Type B pancreatic cell (in vitro differentiated cells): ENCODE measurements at regions not wholly inside any gene's neighbourhood (a gene's known extent, or its start where the extent isn't known, plus 50 kb on each side); places are given as distances from the start of the nearest gene placed in this dataset.

Source experiments
- DNase-seq: peaks from one replicate; pipeline ENCODE4 v3.0.0; 2021; ENCODE audit warnings: mixed read lengths; ENCODE audit not compliant: unreplicated experiment; ENCODE audit errors: extremely low spot score
- H3K27ac Mint-ChIP-seq: 2 replicates; pipeline ENCODE4 v1.8.0; 2021; ENCODE audit warnings: mild to moderate bottlenecking, mixed read lengths
- H3K27me3 Mint-ChIP-seq: 2 replicates; pipeline ENCODE4 v1.8.0; 2021; ENCODE audit warnings: mixed read lengths
- H3K36me3 Mint-ChIP-seq: 2 replicates; pipeline ENCODE4 v1.8.0; 2021; ENCODE audit warnings: mixed read lengths
- H3K4me1 Mint-ChIP-seq: one replicate; pipeline ENCODE4 v1.8.0; 2021; ENCODE audit warnings: mixed read lengths; ENCODE audit not compliant: unreplicated experiment
- H3K4me3 Mint-ChIP-seq: 2 replicates; pipeline ENCODE4 v1.8.0; 2021; ENCODE audit warnings: mild to moderate bottlenecking, mixed read lengths
- H3K9me3 Mint-ChIP-seq: 2 replicates; pipeline ENCODE4 v1.8.0; 2021; ENCODE audit warnings: mixed read lengths
- CTCF ChIP-seq: fragments of 200-600 bp; sonication (generic); conservative IDR thresholded peaks from 2 replicates; pipeline ENCODE4 v1.5.0; 2021; ENCODE audit warnings: antibody characterized with exemption, mild to moderate bottlenecking

- Mint-ChIP-seq H3K27ac (no peak overlapping the region), H3K27me3 (no peaks in the 10 kb centered on the region), H3K9me3 (peaks cover 5% of the 10 kb centered on the region), H3K4me1 (peaks cover 12% of the 10 kb centered on the region), H3K4me3 (no peak overlapping the region), H3K36me3 (no peaks in the 10 kb centered on the region)
- no peak for TF ChIP-seq CTCF
- DNase-seq: no peak
Measured at GRCh38 chr15:38091078-38091645, 156.7 kb downstream of the TMCO5A start.

GRCh38 chr15:38093931-38094330 is 158.7 kb upstream of the SPRED1 start:
- H3K27ac Mint-ChIP-seq: no peak overlapping the region
- peaks cover 10% of the 10 kb centered on the region for H3K9me3 Mint-ChIP-seq
- H3K4me3 Mint-ChIP-seq: no peak overlapping the region
- no peak for DNase-seq
- peaks cover 6% of the 10 kb centered on the region for H3K4me1 Mint-ChIP-seq
- H3K36me3 Mint-ChIP-seq: no peaks in the 10 kb centered on the region
- TF ChIP-seq CTCF: no peak
- no peaks in the 10 kb centered on the region for H3K27me3 Mint-ChIP-seq

GRCh38 chr15:38102972-38103371 is 149.7 kb upstream of the SPRED1 start:
- no peak for DNase-seq
- Mint-ChIP-seq H3K27ac (no peak overlapping the region), H3K4me1 (peaks cover 4% of the 10 kb centered on the region), H3K27me3 (no peaks in the 10 kb centered on the region), H3K9me3 (peaks cover 2% of the 10 kb centered on the region), H3K36me3 (no peaks in the 10 kb centered on the region), H3K4me3 (no peak overlapping the region)
- no peak for TF ChIP-seq CTCF

GRCh38 chr15:38103564-38103963 is 149.1 kb upstream of the SPRED1 start:
- H3K27ac Mint-ChIP-seq: no peak overlapping the region
- H3K36me3 Mint-ChIP-seq: no peaks in the 10 kb centered on the region
- peaks cover 4% of the 10 kb centered on the region for H3K4me1 Mint-ChIP-seq
- H3K4me3 Mint-ChIP-seq: no peak overlapping the region
- DNase-seq: no peak
- H3K9me3 Mint-ChIP-seq: no peaks in the 10 kb centered on the region
- no peaks in the 10 kb centered on the region for H3K27me3 Mint-ChIP-seq
- no peak for TF ChIP-seq CTCF

- Mint-ChIP-seq H3K9me3 (no peaks in the 10 kb centered on the region), H3K27me3 (no peaks in the 10 kb centered on the region), H3K27ac (no peak overlapping the region), H3K36me3 (no peaks in the 10 kb centered on the region), H3K4me3 (no peak overlapping the region), H3K4me1 (peaks cover 19% of the 10 kb centered on the region)
- DNase-seq: no peak
- no peak for TF ChIP-seq CTCF
Measured at GRCh38 chr15:38111070-38111469, 141.6 kb upstream of the SPRED1 start.

- H3K27ac Mint-ChIP-seq: no peak overlapping the region
Measured at GRCh38 chr15:38112406-38112805, 140.2 kb upstream of the SPRED1 start.

More at GRCh38 chr15:38112406-38112805, 140.2 kb upstream of the SPRED1 start:
- no peaks in the 10 kb centered on the region for H3K27me3 Mint-ChIP-seq
- DNase-seq: no peak
- no peaks in the 10 kb centered on the region for H3K9me3 Mint-ChIP-seq
- TF ChIP-seq CTCF: no peak
- no peaks in the 10 kb centered on the region for H3K36me3 Mint-ChIP-seq
- H3K4me1 Mint-ChIP-seq: peaks cover 19% of the 10 kb centered on the region
- no peak overlapping the region for H3K4me3 Mint-ChIP-seq
